H9 (cell line): ENCODE measurements at regions not wholly inside any gene's neighbourhood (a gene's known extent, or its start where the extent isn't known, plus 50 kb on each side); places are given as distances from the start of the nearest gene placed in this dataset.

Source experiments
- DNase-seq: peaks from one replicate; pipeline ENCODE4 v3.0.0-alpha.2; 2017
- H2AFZ ChIP-seq: one replicate; pipeline ENCODE4 v1.6.1; 2013; ENCODE audit warnings: mild to moderate bottlenecking, low read length, control low read depth, moderate library complexity
- H2AK5ac ChIP-seq: 2 replicates; pipeline ENCODE4 v1.6.1; 2013; ENCODE audit warnings: low read length, control low read depth, mixed read lengths; ENCODE audit not compliant: insufficient read length
- H2BK120ac ChIP-seq: one replicate; pipeline ENCODE4 v1.6.1; 2013; ENCODE audit warnings: low read depth, mild to moderate bottlenecking, low read length, control low read depth, inconsistent platforms; ENCODE audit not compliant: poor library complexity, severe bottlenecking
- H2BK12ac ChIP-seq: 2 replicates; pipeline ENCODE4 v1.6.1; 2013; ENCODE audit warnings: low read length, control low read depth, mixed read lengths, low read depth; ENCODE audit not compliant: insufficient read length
- H2BK15ac ChIP-seq: 2 replicates; pipeline ENCODE4 v1.6.1; 2013; ENCODE audit warnings: low read depth, low read length, control low read depth
- H2BK20ac ChIP-seq: one replicate; pipeline ENCODE4 v1.6.1; 2013; ENCODE audit warnings: low read depth, mild to moderate bottlenecking, low read length, control low read depth, inconsistent platforms; ENCODE audit not compliant: poor library complexity, severe bottlenecking
- H2BK5ac ChIP-seq: 2 replicates; pipeline ENCODE4 v1.6.1; 2013; ENCODE audit warnings: low read length, control low read depth, mixed read lengths; ENCODE audit not compliant: insufficient read length
- H3K14ac ChIP-seq: 2 replicates; pipeline ENCODE4 v1.6.1; 2013; ENCODE audit warnings: low read length, control low read depth; ENCODE audit not compliant: insufficient read depth
- H3K18ac ChIP-seq: 2 replicates; pipeline ENCODE4 v1.6.1; 2013; ENCODE audit warnings: low read depth, mild to moderate bottlenecking, mixed read lengths, low read length, control low read depth; ENCODE audit not compliant: insufficient read length
- H3K23ac ChIP-seq: 2 replicates; pipeline ENCODE4 v1.6.1; 2013; ENCODE audit warnings: low read length, control low read depth, mixed read lengths, low read depth; ENCODE audit not compliant: insufficient read length
- H3K23me2 ChIP-seq: 2 replicates; pipeline ENCODE4 v1.6.1; 2013; ENCODE audit warnings: low read depth, mild to moderate bottlenecking, mixed read lengths, low read length, control low read depth; ENCODE audit not compliant: insufficient read length, poor library complexity, severe bottlenecking
- H3K27ac ChIP-seq: 2 replicates; pipeline ENCODE4 v1.5.1; 2013; ENCODE audit warnings: low read length, control low read depth, mixed read lengths, low read depth; ENCODE audit not compliant: insufficient read length
- H3K27me3 ChIP-seq: 2 replicates; pipeline ENCODE4 v1.6.1; 2013; ENCODE audit warnings: low read length, control low read depth, inconsistent platforms; ENCODE audit not compliant: insufficient read depth
- H3K4ac ChIP-seq: 2 replicates; pipeline ENCODE4 v1.6.1; 2013; ENCODE audit warnings: low read depth, mild to moderate bottlenecking, control low read depth, inconsistent platforms, low read length, moderate library complexity
- H3K4me1 ChIP-seq: 2 replicates; pipeline ENCODE4 v1.6.1; 2013; ENCODE audit warnings: low read length, control low read depth, inconsistent platforms; ENCODE audit not compliant: insufficient read depth
- H3K4me2 ChIP-seq: 2 replicates; pipeline ENCODE4 v1.6.1; 2013; ENCODE audit warnings: low read length, control low read depth, mixed read lengths; ENCODE audit not compliant: insufficient read length, insufficient read depth
- H3K56ac ChIP-seq: 2 replicates; pipeline ENCODE4 v1.6.1; 2013; ENCODE audit warnings: low read depth, mild to moderate bottlenecking, mixed read lengths, low read length, control low read depth; ENCODE audit not compliant: insufficient read length
- H3K79me1 ChIP-seq: 2 replicates; pipeline ENCODE4 v1.6.1; 2013; ENCODE audit warnings: low read depth, mild to moderate bottlenecking, moderate library complexity, low read length, control low read depth, inconsistent platforms; ENCODE audit not compliant: insufficient read depth, poor library complexity, severe bottlenecking
- H3K79me2 ChIP-seq: 2 replicates; pipeline ENCODE4 v1.6.1; 2013; ENCODE audit warnings: low read length, control low read depth, inconsistent platforms; ENCODE audit not compliant: insufficient read depth
- H3K9ac ChIP-seq: 2 replicates; pipeline ENCODE4 v1.6.1; 2013; ENCODE audit warnings: low read length, control low read depth, mixed read lengths; ENCODE audit not compliant: insufficient read length; ENCODE audit errors: extremely low read depth
- H3K9me3 ChIP-seq: one replicate; pipeline ENCODE4 v1.6.1; 2013; ENCODE audit warnings: low read depth, low read length, inconsistent platforms; ENCODE audit not compliant: control insufficient read depth
- H3T11ph ChIP-seq: one replicate; pipeline ENCODE4 v1.6.1; 2013; ENCODE audit warnings: mild to moderate bottlenecking, low read length, control low read depth, inconsistent platforms
- H4K20me1 ChIP-seq: one replicate; pipeline ENCODE4 v1.6.1; 2013; ENCODE audit not compliant: control insufficient read depth, insufficient read length, insufficient read depth
- H4K5ac ChIP-seq: 2 replicates; pipeline ENCODE4 v1.6.1; 2013; ENCODE audit warnings: low read depth, mild to moderate bottlenecking, mixed read lengths, low read length, control low read depth; ENCODE audit not compliant: insufficient read length
- H4K8ac ChIP-seq: replicated peaks from 2 replicates; pipeline ENCODE4 v1.6.1; 2013; ENCODE audit warnings: low read length, control low read depth, mixed read lengths, low read depth; ENCODE audit not compliant: insufficient read length
- H4K91ac ChIP-seq: 2 replicates; pipeline ENCODE4 v1.6.1; 2013; ENCODE audit warnings: low read depth, mild to moderate bottlenecking, moderate library complexity, mixed read lengths, low read length, control low read depth; ENCODE audit not compliant: insufficient read length
- H3K27ac Mint-ChIP-seq, 3 experiments: 2 replicates in 2 of 3; 3 replicates in 1 of 3; pipeline ENCODE4 v1.8.0; 2020 to 2021; ENCODE audit warnings: mixed read lengths in 3 of 3, mild to moderate bottlenecking in 1 of 3, moderate library complexity in 1 of 3
- H3K27me3 Mint-ChIP-seq: 2 replicates; pipeline ENCODE4 v1.8.0; 2021; ENCODE audit warnings: low read depth, mild to moderate bottlenecking, moderate library complexity, mixed read lengths
- H3K36me3 Mint-ChIP-seq, 3 experiments: 2 replicates in 2 of 3; 3 replicates in 1 of 3; pipeline ENCODE4 v1.8.0; 2020 to 2021; ENCODE audit warnings: low read depth in 3 of 3, mixed read lengths in 3 of 3; ENCODE audit not compliant: insufficient read depth in 1 of 3
- H3K4me1 Mint-ChIP-seq, 2 experiments: 2 replicates each; pipeline ENCODE4 v1.8.0; 2020; ENCODE audit warnings: mixed read lengths in 2 of 2
- H3K4me3 Mint-ChIP-seq, 2 experiments: 2 replicates in 1 of 2; 3 replicates in 1 of 2; pipeline ENCODE4 v1.8.0; 2020 to 2021; ENCODE audit warnings: mild to moderate bottlenecking in 2 of 2, mixed read lengths in 2 of 2, moderate library complexity in 1 of 2
- H3K9me3 Mint-ChIP-seq, 2 experiments: 2 replicates in 1 of 2; 3 replicates in 1 of 2; pipeline ENCODE4 v1.8.0; 2020; ENCODE audit warnings: mild to moderate bottlenecking in 2 of 2, mixed read lengths in 2 of 2, moderate library complexity in 1 of 2
- CTCF ChIP-seq: fragments of 200-600 bp; sonication (generic); conservative IDR thresholded peaks from 3 replicates; pipeline ENCODE4 v1.8.0; 2021; ENCODE audit warnings: antibody characterized with exemption, mild to moderate bottlenecking
- WGBS: extraction: QIAGEN DNeasy Blood & Tissue Kit; methylation state at CpG from one replicate; pipeline ENCODE4 v1.1.7; 2013; ENCODE audit warnings: missing lambda C conversion rate, low lambda C conversion rate, mixed read lengths; ENCODE audit not compliant: insufficient read length; ENCODE audit errors: extremely low coverage; 5-methylcytosine and 5-hydroxymethylcytosine counted together

DNA sequence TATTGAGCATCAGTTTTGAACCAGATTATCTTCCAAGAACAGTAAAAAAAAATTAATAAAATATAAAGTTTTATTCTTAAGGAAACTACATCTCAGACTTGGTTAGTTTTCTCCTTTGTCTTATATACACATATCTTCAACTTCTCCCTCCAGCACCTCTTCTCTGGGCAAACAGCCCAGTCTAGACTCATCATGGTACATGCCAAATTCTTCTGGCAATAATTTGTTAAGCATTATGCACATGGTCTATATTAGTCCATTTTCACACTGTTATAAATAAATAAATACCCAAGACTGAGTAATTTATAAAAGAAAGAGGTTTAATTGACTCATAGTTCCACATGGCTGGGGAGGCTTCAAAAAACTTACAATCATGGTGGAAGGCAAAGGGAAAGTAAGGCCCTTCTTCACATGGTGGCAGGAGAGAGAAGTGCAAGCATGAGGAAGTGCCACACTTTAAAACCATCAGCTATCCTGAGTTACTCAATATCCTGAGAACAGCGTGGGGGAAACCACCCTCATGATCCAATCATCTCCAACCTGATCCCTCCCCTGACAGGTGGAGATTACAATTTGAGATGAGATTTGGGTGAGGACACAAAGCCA is 108.7 kb upstream of the RNPC3 start:
- no peak overlapping the region for H2BK12ac ChIP-seq
- H4K20me1 ChIP-seq: no peaks in the 10 kb centered on the region
- no peak overlapping the region for H4K91ac ChIP-seq
- no CpG with 5 or more reads among the region's 1 CpG for WGBS
- H3K56ac ChIP-seq: no peak overlapping the region
- H3K27me3 Mint-ChIP-seq: no peaks in the 10 kb centered on the region
- H3K27me3 ChIP-seq: no peaks in the 10 kb centered on the region
- no peaks in the 10 kb centered on the region for H3K4me1 ChIP-seq
- H3T11ph ChIP-seq: no peak overlapping the region
- H2AK5ac ChIP-seq: no peak overlapping the region
- H3K4ac ChIP-seq: no peak overlapping the region
- H3K27ac Mint-ChIP-seq: no peak overlapping the region
- no peak; the same call in 2 of the 3 replicates for TF ChIP-seq CTCF
- no peaks in the 10 kb centered on the region for H3K79me1 ChIP-seq
- no peak overlapping the region for H3K27ac ChIP-seq
- H2AFZ ChIP-seq: no peak overlapping the region
- no peak overlapping the region for H2BK5ac ChIP-seq
- no peak overlapping the region for H3K18ac ChIP-seq
- no peak overlapping the region for H3K4me3 Mint-ChIP-seq
- H2BK120ac ChIP-seq: no peak overlapping the region
- H3K23me2 ChIP-seq: no peaks in the 10 kb centered on the region
- H3K23ac ChIP-seq: no peak overlapping the region
- H3K36me3 Mint-ChIP-seq: no peaks in the 10 kb centered on the region; a peak in 1 of 7 replicates
- no peak overlapping the region for H3K9ac ChIP-seq
- H3K9me3 ChIP-seq: no peaks in the 10 kb centered on the region
- no peak overlapping the region for H2BK15ac ChIP-seq
- H3K4me1 Mint-ChIP-seq: no peaks in the 10 kb centered on the region
- no peak overlapping the region for H3K4me2 ChIP-seq
- H3K14ac ChIP-seq: no peak overlapping the region
- no peak overlapping the region for H2BK20ac ChIP-seq
- 0 out of 5 replicates have a peak, but pooled peaks cover 0 to 2% of the 10 kb centered on the region in 2 experiments for H3K9me3 Mint-ChIP-seq
- no peak overlapping the region for H4K8ac ChIP-seq
- H4K5ac ChIP-seq: no peak overlapping the region
- no peak for DNase-seq
- no peaks in the 10 kb centered on the region for H3K79me2 ChIP-seq
